Stimulated activated CD8-positive, alpha-beta memory T cell treated with anti-CD3 and anti-CD28 coated beads, Interleukin-2, amount 100 ng/mL, for 48 hours (primary cell): ENCODE measurements at regions not wholly inside any gene's neighbourhood (a gene's known extent, or its start where the extent isn't known, plus 50 kb on each side); places are given as distances from the start of the nearest gene placed in this dataset.
"Not testable (repeated sequence)": the region's sequence is repeated elsewhere in the genome, so short reads cannot be mapped to it uniquely, and the experiment has no call there.

Experiments used
- DNase-seq, 2 donors: peaks; one replicate each; pipeline ENCODE4 v3.0.0-alpha.2; 2020; ENCODE audit warnings: low read depth in 2 of 2

GRCh38 chr15:63434576-63435186 lies 53.0 kb upstream of the CA12 start:
- DNase-seq: no peak

DNA sequence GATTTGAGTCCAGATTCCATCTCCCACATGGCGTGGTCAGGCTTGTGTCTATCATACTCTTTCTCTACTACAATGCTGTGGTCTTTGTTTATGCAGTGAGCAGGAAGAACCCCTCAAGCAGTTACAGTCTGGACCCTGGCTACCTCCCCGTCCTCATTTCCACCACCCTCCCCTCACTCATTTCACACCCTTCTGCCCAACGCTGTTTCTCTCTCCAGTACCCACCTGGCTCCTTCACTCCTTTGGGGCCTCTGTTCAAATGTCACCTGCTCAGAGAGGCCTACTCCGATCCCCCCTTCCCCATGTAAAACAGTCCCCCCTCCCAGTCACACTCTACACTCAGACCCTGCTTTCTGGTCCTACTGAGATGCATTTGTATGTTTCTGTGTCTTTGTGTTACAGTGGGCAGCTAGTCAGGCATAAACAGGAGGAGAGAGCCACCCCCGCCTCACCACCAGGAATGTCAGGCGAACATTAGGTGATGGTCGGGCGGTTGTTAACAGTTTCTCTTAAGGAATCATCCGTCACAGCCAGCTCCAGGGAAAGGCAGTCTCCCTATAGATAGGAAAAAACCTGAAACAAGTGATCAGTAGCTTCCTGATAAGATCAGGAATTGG lies 53.7 kb upstream of the CA12 start:
- no peak for DNase-seq

GRCh38 chr15:63436341-63436740 lies 54.7 kb upstream of the CA12 start:
- no peak for DNase-seq

GRCh38 chr15:63436872-63437375 lies 55.3 kb upstream of the CA12 start:
- DNase-seq: peak; percentile 25 to 48

DNA sequence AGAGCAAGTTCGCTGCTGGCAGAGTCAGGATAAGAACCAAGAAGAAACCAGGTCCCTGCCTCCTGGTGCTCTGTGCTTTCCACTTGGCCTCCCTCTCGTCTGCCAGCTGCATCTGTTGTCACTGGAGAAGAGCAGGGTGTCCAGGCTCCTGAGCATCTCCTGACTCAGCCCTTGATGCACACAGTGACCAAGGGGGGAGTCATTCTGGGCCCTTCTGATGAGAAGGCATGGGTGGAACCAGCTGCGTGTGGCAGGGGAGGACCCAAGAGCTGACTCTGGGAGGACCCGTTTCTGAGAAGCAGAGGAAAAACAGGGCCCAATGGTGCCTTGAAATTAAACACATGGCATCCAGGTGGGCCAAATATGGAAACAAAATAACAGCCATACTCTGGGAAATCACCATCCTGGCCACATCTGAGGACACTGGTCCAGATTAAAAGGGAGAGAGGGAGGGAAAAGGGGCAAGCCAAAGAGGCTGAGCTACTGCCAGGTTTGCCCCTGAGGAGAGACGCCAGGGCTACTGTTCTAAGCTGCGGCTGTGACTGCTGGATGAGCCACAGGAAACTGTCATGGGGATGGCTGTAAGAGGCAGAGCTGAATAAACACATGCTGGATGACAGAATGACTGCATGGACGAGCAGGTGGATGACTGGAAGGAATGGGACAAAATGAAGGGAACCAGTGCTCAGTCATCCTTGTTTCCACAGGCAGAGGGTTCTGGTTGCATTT lies 58.1 kb upstream of the CA12 start:
- DNase-seq: no peak

DNA sequence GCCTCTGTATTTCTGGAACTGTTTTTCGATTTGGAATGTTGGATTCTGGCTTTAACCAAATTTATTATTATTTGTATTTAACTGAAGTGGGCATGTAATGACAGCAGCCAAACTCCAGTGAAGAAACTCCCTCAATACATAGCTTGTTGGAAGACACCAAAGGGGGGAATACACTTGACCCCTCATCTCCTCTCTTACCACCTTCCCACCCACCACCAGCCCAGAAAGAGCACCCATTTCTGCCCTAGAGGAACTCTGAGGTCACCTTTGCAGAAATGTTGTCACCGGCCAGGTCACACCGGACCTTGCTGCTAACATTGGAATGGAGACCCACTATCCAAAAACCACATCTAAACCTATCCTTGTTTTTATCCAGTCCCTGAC lies 58.6 kb upstream of the CA12 start:
- DNase-seq: no peak

GRCh38 chr15:63440756-63441155 lies 59.1 kb upstream of the CA12 start:
- no peak for DNase-seq

DNA sequence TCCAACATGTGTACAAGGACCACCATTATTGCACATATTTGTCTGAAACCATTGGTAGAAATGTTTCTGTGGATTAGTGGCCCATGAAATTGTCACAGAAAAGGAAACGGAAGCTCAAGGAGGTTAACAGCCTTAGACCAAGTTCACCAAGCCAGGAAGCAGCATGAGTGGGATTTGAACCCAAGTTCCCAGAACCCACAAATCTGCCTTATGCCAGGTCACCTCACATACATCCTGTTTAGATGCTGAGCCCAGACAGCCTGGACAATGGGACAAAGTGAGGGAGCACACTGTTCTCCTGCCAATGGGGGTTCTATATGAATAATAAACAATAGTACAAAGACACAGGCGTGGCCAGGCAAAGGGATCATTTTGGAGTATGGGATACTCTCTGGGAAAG lies 59.6 kb upstream of the CA12 start:
- DNase-seq: no peak

DNA sequence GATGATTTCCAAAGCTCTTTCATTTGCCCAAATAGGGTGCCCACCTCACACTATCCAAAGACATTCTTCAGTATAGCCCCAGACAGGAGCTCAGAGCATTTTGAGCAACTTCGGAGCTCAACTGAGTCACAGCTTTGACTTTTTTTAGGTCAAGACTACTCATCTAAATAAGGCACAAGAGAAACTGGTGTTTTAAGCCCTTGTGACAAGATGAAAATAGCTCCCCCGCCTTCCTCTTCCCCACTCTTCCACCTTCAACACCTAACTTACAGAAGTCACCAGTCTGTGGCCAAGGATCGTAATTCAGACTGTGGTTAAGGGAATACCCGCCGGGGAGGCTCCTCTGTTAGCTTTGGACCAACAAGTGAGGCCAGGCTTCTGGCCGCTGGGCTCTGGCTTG lies 60.4 kb upstream of the CA12 start:
- DNase-seq: no peak

DNA sequence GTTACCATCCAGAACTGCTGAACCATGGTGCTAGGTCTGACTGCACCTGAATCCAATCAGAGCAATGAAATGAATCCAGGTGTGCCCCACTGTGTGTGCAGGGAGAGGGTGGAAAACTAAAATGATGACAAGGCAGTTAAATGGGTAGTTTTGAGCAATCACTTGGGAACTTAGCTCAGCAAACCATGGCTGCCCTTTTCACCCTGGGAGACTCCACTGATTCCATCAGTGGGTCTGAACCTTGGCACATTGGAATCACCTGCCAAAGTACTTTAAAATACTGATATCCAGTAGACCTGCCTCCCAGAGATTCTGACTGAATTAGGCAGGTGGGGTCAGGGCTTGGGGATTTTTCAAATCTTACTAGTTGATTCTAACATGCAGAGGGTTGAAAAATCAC lies 59.8 kb upstream of the USP3 start:
- DNase-seq: no peak

GRCh38 chr15:63446255-63446654 lies 58.1 kb upstream of the USP3 start:
- DNase-seq: no peak

DNA sequence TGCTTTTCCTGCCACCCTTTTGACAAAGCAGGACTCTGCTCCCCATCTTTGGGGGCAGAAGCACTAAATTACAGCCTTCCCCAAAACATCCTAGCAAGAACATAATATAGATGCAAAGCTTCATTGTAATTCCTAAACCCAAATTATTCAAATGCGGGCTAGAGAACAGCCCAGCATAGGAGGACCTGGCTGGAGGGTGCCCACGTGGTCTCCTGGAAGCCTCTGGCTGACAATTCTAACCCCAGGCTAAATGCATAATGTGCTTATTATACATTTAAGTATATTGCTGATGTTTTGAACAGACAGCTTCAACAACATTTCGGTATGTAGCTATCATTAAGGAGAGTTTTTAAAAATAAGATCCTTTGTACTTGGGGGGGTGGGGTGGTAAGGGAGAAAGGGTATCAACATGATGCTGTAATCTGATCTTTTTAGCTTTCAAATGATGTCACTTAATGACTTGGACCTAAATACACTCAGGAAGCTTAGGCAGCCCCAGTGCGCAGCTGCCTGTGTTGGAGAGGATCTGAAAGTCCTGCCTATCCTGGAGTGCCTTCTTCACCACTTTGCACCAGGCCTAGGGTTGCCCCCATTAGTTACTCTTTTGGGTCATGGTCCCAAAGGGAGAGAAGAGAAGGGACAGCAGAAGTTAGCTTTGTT lies 57.2 kb upstream of the USP3 start:
- DNase-seq: no peak

GRCh38 chr15:63448266-63448665 lies 56.1 kb upstream of the USP3 start:
- no peak for DNase-seq

DNA sequence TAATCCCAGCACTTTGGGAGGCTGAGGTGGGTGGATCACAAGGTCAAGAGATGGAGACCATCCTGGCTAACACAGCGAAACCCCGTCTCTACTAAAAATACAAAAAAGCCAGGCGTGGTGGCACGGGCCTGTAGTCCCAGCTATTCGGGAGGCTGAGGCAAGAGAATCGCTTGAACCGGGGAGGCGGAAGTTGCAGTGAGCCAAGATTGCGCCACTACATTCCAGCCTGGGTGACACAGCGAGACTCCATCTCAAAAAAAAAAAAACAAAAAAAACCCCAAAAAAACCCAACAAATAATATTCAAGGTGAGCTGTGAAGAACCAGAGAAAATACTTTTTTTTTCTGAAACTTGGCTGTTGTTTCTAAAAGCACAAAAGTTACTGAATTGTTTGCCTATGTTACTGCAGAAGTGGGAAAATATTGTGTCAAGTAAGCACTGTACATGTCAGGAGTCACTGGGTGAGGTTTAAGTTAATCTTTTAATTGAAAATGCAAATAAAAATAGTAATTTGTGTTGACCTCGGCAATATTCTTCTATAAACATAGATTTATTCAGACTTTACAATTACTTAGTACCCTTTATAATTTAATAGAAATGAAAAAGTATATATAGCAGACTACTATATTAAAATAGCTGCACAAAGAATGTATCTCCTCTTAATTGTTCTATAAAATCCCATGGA lies 55.4 kb upstream of the USP3 start:
- not testable (repeated sequence) for DNase-seq

GRCh38 chr15:63449731-63450130 lies 54.7 kb upstream of the USP3 start:
- DNase-seq: no peak

DNA sequence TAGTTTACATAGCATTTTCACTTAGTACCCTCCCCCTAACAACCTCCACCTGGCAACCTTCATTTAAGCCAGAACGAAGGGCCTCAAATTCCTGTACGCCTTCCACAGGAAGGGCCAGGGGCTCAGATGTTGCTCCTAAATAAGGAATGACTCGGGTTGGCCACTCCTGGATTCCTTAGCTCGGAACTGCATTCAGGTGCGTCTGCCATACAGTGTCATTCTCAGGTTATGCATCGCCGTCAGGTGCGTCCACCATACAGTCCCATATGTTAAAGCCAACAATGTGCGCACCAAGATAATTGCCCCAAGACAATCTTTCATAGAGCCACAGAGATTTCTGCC lies 53.5 kb upstream of the USP3 start:
- DNase-seq: no peak

DNA sequence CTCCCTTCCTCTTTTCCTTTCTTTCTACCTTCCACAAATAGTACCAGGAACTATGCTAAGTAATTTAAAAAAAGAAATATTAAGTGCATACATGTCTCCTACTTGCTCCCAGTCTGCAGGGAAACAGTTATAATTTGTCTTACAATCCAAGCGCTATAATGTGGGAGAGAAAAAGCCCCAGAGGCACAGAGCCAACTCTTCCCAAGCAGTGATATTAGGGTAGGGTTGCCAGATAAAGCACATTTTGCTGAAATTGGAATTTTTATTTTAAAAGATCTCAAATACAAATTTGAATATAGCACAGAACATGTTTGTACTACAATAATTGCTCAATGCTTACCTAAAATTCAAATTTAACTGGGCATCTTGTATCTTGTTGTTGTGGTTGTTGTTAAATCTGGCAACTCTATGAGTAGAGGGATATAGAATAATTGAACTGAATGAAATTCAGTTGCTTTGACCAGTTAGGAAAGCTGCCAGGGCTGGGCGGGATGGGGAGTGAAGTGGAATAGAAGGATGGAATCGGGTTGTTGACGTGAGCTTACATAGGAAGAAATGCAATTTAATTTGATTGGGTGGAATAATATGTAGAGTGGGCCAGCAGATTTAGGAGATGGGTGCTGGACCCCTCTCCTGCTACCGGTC lies 52.6 kb upstream of the USP3 start:
- DNase-seq: no peak

GRCh38 chr15:63452552-63453136 lies 51.7 kb upstream of the USP3 start:
- no peak for DNase-seq

- no peak for DNase-seq
These were observed 51.0 kb upstream of the USP3 start for GRCh38 chr15:63453186-63453905.

GRCh38 chr15:63454503-63455211 lies 49.7 kb upstream of the USP3 start:
- no peak for DNase-seq
